ENCODE measurements at regions not wholly inside any gene's neighbourhood (a gene's known extent, or its start where the extent isn't known, plus 50 kb on each side); places are given as distances from the start of the nearest gene placed in this dataset.

- TF ChIP-seq ZSCAN20 (CRISPR knock-in tag; IDR thresholded peaks at IDR 0.05) (no peak), ELK1 (IDR thresholded peaks at IDR 0.05; ENCODE audit: low read depth, low read length) (no peak), BHLHE40 (IDR thresholded peaks at IDR 0.05; ENCODE audit: low read depth, low read length) (no peak), POLR2A (IDR thresholded peaks at IDR 0.05; ENCODE audit: low read length) (no peak), CTCF (IDR thresholded peaks at IDR 0.05) (no peak), NFE2L2 (conservative IDR thresholded peaks at IDR 0.05; ENCODE audit: low read length) (no peak), CBX8 (IDR thresholded peaks at IDR 0.05) (no peak), RAD21 (conservative IDR thresholded peaks at IDR 0.05 in 1 of 2, IDR thresholded peaks at IDR 0.05 in 1 of 2) (no peak)
Measured at GRCh38 chr20:24158281-24158680, 169.7 kb upstream of the GGTLC1 start.

Measured in A549 (cell line).